SK-N-SH (cell line): ENCODE measurements at regions not wholly inside any gene's neighbourhood (a gene's known extent, or its start where the extent isn't known, plus 50 kb on each side); places are given as distances from the start of the nearest gene placed in this dataset.

Source experiments
- CTCF ChIA-PET: fragments of 300-600, 350-600 bp; formaldehyde crosslinking; extraction: SDS; loops from one replicate; lab custom pipeline; 2021; lab: Yijun Ruan, JAX
- POLR2A ChIA-PET: fragments of 350-600 bp; sonication (Branson Sonifier 250); formaldehyde crosslinking; extraction: SDS; loops from one replicate; lab custom pipeline; 2020; ENCODE audit warnings: antibody characterized with exemption, inconsistent platforms; lab: Yijun Ruan, JAX
- DNase-seq: peaks from one replicate; pipeline ENCODE4 v3.0.0; 2012
- H2AFZ ChIP-seq: fragments of 200-600 bp; sonication (generic); 2 replicates; pipeline ENCODE4 v1.8.1; 2016; ENCODE audit warnings: antibody characterized with exemption, mild to moderate bottlenecking, low read depth
- H3F3A ChIP-seq: fragments of 200-600 bp; sonication (generic); replicated peaks from 2 replicates; pipeline ENCODE3; 2016; ENCODE audit warnings: antibody characterized with exemption, mild to moderate bottlenecking; ENCODE audit not compliant: insufficient read depth
- H3K27ac ChIP-seq, 2 experiments: fragments of 200-500 bp in 1 of 2; fragments of 200-600 bp in 1 of 2; sonication (Bioruptor generic) in 1 of 2; sonication (generic), shearing (Covaris generic) in 1 of 2; 2 replicates each; pipeline versions ENCODE4 v1.5.1 to v1.6.1; 2014 to 2016; ENCODE audit warnings: low read depth in 2 of 2, inconsistent platforms in 1 of 2, low read length in 1 of 2, mild to moderate bottlenecking in 1 of 2, mixed read lengths in 1 of 2
- H3K27me3 ChIP-seq: fragments of 200-600 bp; sonication (generic), shearing (Covaris generic); 2 replicates; pipeline ENCODE4 v1.6.1; 2016; ENCODE audit warnings: mixed run types; ENCODE audit not compliant: insufficient read depth
- H3K36me3 ChIP-seq, 2 experiments: fragments of 200-500 bp in 1 of 2; fragments of 200-600 bp in 1 of 2; sonication (Bioruptor generic) in 1 of 2; sonication (generic) in 1 of 2; replicated peaks in 1 of 2; 2 replicates each; pipeline versions ENCODE3 to v1.5.1; 2014 to 2016; ENCODE audit warnings: low read length in 1 of 2, mild to moderate bottlenecking in 1 of 2; ENCODE audit not compliant: insufficient read depth in 2 of 2, control insufficient read depth in 1 of 2
- H3K4me1 ChIP-seq, 2 experiments: fragments of 200-500 bp in 1 of 2; fragments of 200-600 bp in 1 of 2; sonication (Bioruptor generic) in 1 of 2; sonication (generic), shearing (Covaris generic) in 1 of 2; 2 replicates each; pipeline versions ENCODE4 v1.5.1 to v1.6.1; 2014 to 2016; ENCODE audit warnings: low read depth in 1 of 2, low read length in 1 of 2, mixed run types in 1 of 2; ENCODE audit not compliant: insufficient read depth in 2 of 2, control insufficient read depth in 1 of 2
- H3K4me2 ChIP-seq: fragments of 200-600 bp; sonication (generic), shearing (Covaris generic); 2 replicates; pipeline ENCODE4 v1.6.1; 2017; ENCODE audit warnings: mixed run types
- H3K4me3 ChIP-seq, 2 experiments: fragments of 200-500 bp in 1 of 2; fragments of 200-600 bp in 1 of 2; sonication (Bioruptor generic) in 1 of 2; sonication (generic), shearing (Covaris generic) in 1 of 2; 2 replicates each; pipeline versions ENCODE4 v1.5.1 to v1.8.1; 2014 to 2016; ENCODE audit warnings: low read depth in 2 of 2, inconsistent platforms in 1 of 2, low read length in 1 of 2, mild to moderate bottlenecking in 1 of 2, mixed read lengths in 1 of 2, moderate library complexity in 1 of 2
- H3K79me2 ChIP-seq: fragments of 200-600 bp; sonication (generic); 2 replicates; pipeline ENCODE4 v1.8.1; 2017; ENCODE audit warnings: mild to moderate bottlenecking; ENCODE audit not compliant: insufficient read depth
- H3K9ac ChIP-seq: fragments of 200-600 bp; sonication (generic); 2 replicates; pipeline ENCODE4 v1.6.1; 2017; ENCODE audit warnings: mixed run types
- H3K9me2 ChIP-seq: fragments of 200-600 bp; sonication (generic); 2 replicates; pipeline ENCODE4 v1.6.1; 2017; ENCODE audit warnings: mixed run types
- H3K9me3 ChIP-seq: fragments of 200-600 bp; sonication (generic); 2 replicates; pipeline ENCODE4 v1.6.1; 2017; ENCODE audit warnings: mixed run types, mild to moderate bottlenecking, moderate library complexity
- H4K20me1 ChIP-seq: fragments of 200-600 bp; sonication (generic); 2 replicates; pipeline ENCODE4 v1.6.1; 2017; ENCODE audit warnings: mild to moderate bottlenecking, mixed run types; ENCODE audit not compliant: insufficient read depth
- CHD2 ChIP-seq: fragments of 150-350 bp; IDR thresholded peaks from 2 replicates; pipeline ENCODE4 v1.6.1; 2018; ENCODE audit warnings: low read length; ENCODE audit not compliant: partially characterized antibody
- EZH2phosphoT487 ChIP-seq: fragments of 200-600 bp; sonication (generic); IDR thresholded peaks from 2 replicates; pipeline ENCODE4 v1.6.1; 2017; ENCODE audit warnings: low read depth, mixed run types, mild to moderate bottlenecking, antibody characterized with exemption, moderate library complexity, borderline replicate concordance
- FOSL2 ChIP-seq: IDR thresholded peaks from 2 replicates; pipeline ENCODE4 v1.4.0; 2012; ENCODE audit warnings: low read depth, mild to moderate bottlenecking, moderate library complexity, borderline replicate concordance
- FOXJ3 ChIP-seq: sonication (generic); formaldehyde crosslinking; IDR thresholded peaks from 2 replicates; pipeline ENCODE4 v1.5.1; 2020; ENCODE audit warnings: mild to moderate bottlenecking, missing genetic modification reagents
- FOXM1 ChIP-seq: IDR thresholded peaks from 2 replicates; pipeline ENCODE4 v1.4.0; 2012; ENCODE audit warnings: low read depth, mild to moderate bottlenecking
- GABPA ChIP-seq: IDR thresholded peaks from 2 replicates; pipeline ENCODE4 v1.4.0; 2012; ENCODE audit warnings: low read depth, mild to moderate bottlenecking
- MXI1 ChIP-seq: IDR thresholded peaks from 2 replicates; pipeline ENCODE4 v1.6.1; 2012; ENCODE audit warnings: mild to moderate bottlenecking, low read depth, low read length, improper control_type of control experiment
- NFIC ChIP-seq: IDR thresholded peaks from 2 replicates; pipeline ENCODE4 v1.4.0; 2012; ENCODE audit warnings: borderline replicate concordance
- NRF1 ChIP-seq: IDR thresholded peaks from 2 replicates; pipeline ENCODE4 v1.6.1; 2012; ENCODE audit warnings: low read depth, mild to moderate bottlenecking, low read length
- RAD21 ChIP-seq: IDR thresholded peaks from 2 replicates; pipeline ENCODE4 v1.6.1; 2012; ENCODE audit warnings: mild to moderate bottlenecking, low read length
- RFX5 ChIP-seq: IDR thresholded peaks from 2 replicates; pipeline ENCODE4 v1.6.1; 2012; ENCODE audit warnings: mild to moderate bottlenecking, improper control_type of control experiment, low read length
- RXRA ChIP-seq: IDR thresholded peaks from 2 replicates; pipeline ENCODE4 v1.4.0; 2012; ENCODE audit warnings: low read depth, mild to moderate bottlenecking, borderline replicate concordance
- SMC3 ChIP-seq: IDR thresholded peaks from 2 replicates; pipeline ENCODE4 v1.6.1; 2012; ENCODE audit warnings: low read depth, low read length, improper control_type of control experiment
- TAF1 ChIP-seq: IDR thresholded peaks from 2 replicates; pipeline ENCODE4 v1.6.1; 2012; ENCODE audit warnings: low read depth, mild to moderate bottlenecking, low read length, moderate library complexity, borderline replicate concordance
- TCF12 ChIP-seq: IDR thresholded peaks from 2 replicates; pipeline ENCODE4 v1.4.0; 2012
- YY1 ChIP-seq: IDR thresholded peaks from 2 replicates; pipeline ENCODE4 v1.4.0; 2012; ENCODE audit warnings: low read depth, mild to moderate bottlenecking
- ZBTB33 ChIP-seq: IDR thresholded peaks from 2 replicates; pipeline ENCODE4 v1.4.0; 2012; ENCODE audit warnings: low read depth, borderline replicate concordance
- WGBS: methylation state at CpG from one replicate; pipeline ENCODE4 v1.1.6; 2017; ENCODE audit warnings: low lambda C conversion rate; 5-methylcytosine and 5-hydroxymethylcytosine counted together
- TF ChIP-seq, protein P1 (sequence below): IDR thresholded peaks from 2 replicates; pipeline ENCODE4 v1.4.0; 2012; ENCODE audit warnings: low read depth
- TF ChIP-seq, protein P2 (sequence below): IDR thresholded peaks from 2 replicates; pipeline ENCODE4 v1.6.1; 2012; ENCODE audit warnings: mild to moderate bottlenecking, low read depth, low read length, moderate library complexity
- TF ChIP-seq, protein P3 (sequence below): IDR thresholded peaks from 2 replicates; pipeline ENCODE4 v1.4.0; 2012; ENCODE audit warnings: low read depth, borderline replicate concordance

DNA sequence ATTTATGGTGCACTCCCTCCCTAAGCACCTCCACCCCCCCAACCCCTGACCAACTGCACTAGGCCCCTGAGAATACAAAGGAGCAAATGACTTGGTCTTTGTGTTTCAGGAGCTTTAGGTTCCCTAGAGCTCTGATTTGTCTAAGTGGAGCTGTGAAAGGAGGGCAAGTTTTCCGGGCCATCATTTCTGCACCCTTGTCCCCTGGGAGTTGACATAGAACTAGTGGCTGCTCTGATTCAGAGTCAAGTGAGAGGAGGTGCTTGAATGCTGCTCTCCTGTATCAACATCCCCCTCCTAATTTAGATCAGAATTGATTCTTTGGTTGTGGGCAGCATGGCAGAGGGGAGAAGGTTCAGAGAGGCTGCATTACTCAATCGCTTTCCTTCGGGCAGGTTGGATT is 391.6 kb downstream of the KCNRG start:
- ChIA-PET POLR2A (no interaction called here), CTCF (interaction anchor here (1.3 kb wide), 1 partner anchor 16 kb away, joined by 3 read pairs; no protein-coding TSS in a partner anchor)
- H3K9me2 ChIP-seq, result no peaks in the 10 kb centered on the region
- TF ChIP-seq TCF12, result no peak
- no peak for TF ChIP-seq ZBTB33
- TF ChIP-seq MXI1, result no peak
- no peak for TF ChIP-seq FOXM1
- TF ChIP-seq, protein P1, sequence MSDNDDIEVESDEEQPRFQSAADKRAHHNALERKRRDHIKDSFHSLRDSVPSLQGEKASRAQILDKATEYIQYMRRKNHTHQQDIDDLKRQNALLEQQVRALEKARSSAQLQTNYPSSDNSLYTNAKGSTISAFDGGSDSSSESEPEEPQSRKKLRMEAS, result no peak
- TF ChIP-seq GABPA, result no peak
- TF ChIP-seq FOSL2, result no peak
- no peak for TF ChIP-seq NRF1
- TF ChIP-seq EZH2phosphoT487, result no peak
- TF ChIP-seq, protein P2, sequence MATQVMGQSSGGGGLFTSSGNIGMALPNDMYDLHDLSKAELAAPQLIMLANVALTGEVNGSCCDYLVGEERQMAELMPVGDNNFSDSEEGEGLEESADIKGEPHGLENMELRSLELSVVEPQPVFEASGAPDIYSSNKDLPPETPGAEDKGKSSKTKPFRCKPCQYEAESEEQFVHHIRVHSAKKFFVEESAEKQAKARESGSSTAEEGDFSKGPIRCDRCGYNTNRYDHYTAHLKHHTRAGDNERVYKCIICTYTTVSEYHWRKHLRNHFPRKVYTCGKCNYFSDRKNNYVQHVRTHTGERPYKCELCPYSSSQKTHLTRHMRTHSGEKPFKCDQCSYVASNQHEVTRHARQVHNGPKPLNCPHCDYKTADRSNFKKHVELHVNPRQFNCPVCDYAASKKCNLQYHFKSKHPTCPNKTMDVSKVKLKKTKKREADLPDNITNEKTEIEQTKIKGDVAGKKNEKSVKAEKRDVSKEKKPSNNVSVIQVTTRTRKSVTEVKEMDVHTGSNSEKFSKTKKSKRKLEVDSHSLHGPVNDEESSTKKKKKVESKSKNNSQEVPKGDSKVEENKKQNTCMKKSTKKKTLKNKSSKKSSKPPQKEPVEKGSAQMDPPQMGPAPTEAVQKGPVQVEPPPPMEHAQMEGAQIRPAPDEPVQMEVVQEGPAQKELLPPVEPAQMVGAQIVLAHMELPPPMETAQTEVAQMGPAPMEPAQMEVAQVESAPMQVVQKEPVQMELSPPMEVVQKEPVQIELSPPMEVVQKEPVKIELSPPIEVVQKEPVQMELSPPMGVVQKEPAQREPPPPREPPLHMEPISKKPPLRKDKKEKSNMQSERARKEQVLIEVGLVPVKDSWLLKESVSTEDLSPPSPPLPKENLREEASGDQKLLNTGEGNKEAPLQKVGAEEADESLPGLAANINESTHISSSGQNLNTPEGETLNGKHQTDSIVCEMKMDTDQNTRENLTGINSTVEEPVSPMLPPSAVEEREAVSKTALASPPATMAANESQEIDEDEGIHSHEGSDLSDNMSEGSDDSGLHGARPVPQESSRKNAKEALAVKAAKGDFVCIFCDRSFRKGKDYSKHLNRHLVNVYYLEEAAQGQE, result no peak
- TF ChIP-seq RXRA, result no peak
- TF ChIP-seq CHD2, result no peak
- TF ChIP-seq YY1, result no peak
- no peak for TF ChIP-seq SMC3
- no peak for TF ChIP-seq FOXJ3
- no peak for TF ChIP-seq NFIC
- TF ChIP-seq, protein P3, sequence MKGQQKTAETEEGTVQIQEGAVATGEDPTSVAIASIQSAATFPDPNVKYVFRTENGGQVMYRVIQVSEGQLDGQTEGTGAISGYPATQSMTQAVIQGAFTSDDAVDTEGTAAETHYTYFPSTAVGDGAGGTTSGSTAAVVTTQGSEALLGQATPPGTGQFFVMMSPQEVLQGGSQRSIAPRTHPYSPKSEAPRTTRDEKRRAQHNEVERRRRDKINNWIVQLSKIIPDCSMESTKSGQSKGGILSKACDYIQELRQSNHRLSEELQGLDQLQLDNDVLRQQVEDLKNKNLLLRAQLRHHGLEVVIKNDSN, result no peak
- TF ChIP-seq RAD21, result no peak
- TF ChIP-seq RFX5, result no peak
- TF ChIP-seq TAF1, result no peak
- no peak overlapping the region for H3K27ac ChIP-seq
- H3F3A ChIP-seq, result peaks cover 14% of the 10 kb centered on the region
- no peaks in the 10 kb centered on the region for H3K9me3 ChIP-seq
- no peak overlapping the region for H3K4me3 ChIP-seq
- no peak overlapping the region for H2AFZ ChIP-seq
- no peak overlapping the region for H3K4me2 ChIP-seq
- H3K27me3 ChIP-seq, result no peaks in the 10 kb centered on the region
- H3K4me1 ChIP-seq, result peaks cover 0 to 13% of the 10 kb centered on the region in 2 experiments; a peak in 2 of 4 replicates
- no peaks in the 10 kb centered on the region for H3K36me3 ChIP-seq
- no peak for DNase-seq
- no peak overlapping the region for H3K9ac ChIP-seq
- WGBS, result 100% methylated on average over 3 of the region's 3 CpGs
- no peaks in the 10 kb centered on the region for H4K20me1 ChIP-seq
- H3K79me2 ChIP-seq, result no peaks in the 10 kb centered on the region
